HEK293T (cell line): ENCODE measurements at regions not wholly inside any gene's neighbourhood (a gene's known extent, or its start where the extent isn't known, plus 50 kb on each side); places are given as distances from the start of the nearest gene placed in this dataset.

Experiments
- CTCF ChIA-PET: fragments of 350-600 bp; formaldehyde crosslinking; extraction: SDS; loops from one replicate; lab custom pipeline; 2021; ENCODE audit warnings: antibody characterized with exemption, inconsistent platforms; lab: Yijun Ruan, JAX
- POLR2A ChIA-PET: fragments of 350-600 bp; formaldehyde crosslinking; extraction: SDS; loops from one replicate; lab custom pipeline; 2020; ENCODE audit warnings: antibody characterized with exemption, inconsistent platforms; lab: Yijun Ruan, JAX
- DNase-seq: peaks from one replicate; pipeline ENCODE4 v3.0.0; 2012; ENCODE audit warnings: mixed read lengths; ENCODE audit errors: extremely low spot score
- ARNT ChIP-seq: fragments of 450-650 bp; IDR thresholded peaks from 2 replicates; pipeline ENCODE4 v1.6.1; 2017; ENCODE audit warnings: mild to moderate bottlenecking
- BHLHE40 ChIP-seq: fragments of 450-650 bp; IDR thresholded peaks from 2 replicates; pipeline ENCODE4 v1.6.1; 2016; ENCODE audit warnings: mild to moderate bottlenecking, moderate library complexity, borderline replicate concordance
- CTBP1 ChIP-seq: fragments of 450-650 bp; IDR thresholded peaks from 2 replicates; pipeline ENCODE4 v1.6.1; 2016; ENCODE audit warnings: borderline replicate concordance
- ELF4 ChIP-seq: fragments of 450-650 bp; IDR thresholded peaks from 2 replicates; pipeline ENCODE4 v1.6.1; 2017; ENCODE audit warnings: antibody characterized with exemption
- FOXA1 ChIP-seq: fragments of 450-650 bp; IDR thresholded peaks from 2 replicates; pipeline ENCODE4 v1.6.1; 2016; ENCODE audit warnings: mild to moderate bottlenecking
- FOXK2 ChIP-seq: fragments of 450-650 bp; IDR thresholded peaks from 2 replicates; pipeline ENCODE4 v1.6.1; 2016; ENCODE audit warnings: mild to moderate bottlenecking
- FOXM1 ChIP-seq: fragments of 450-650 bp; IDR thresholded peaks from 2 replicates; pipeline ENCODE4 v1.6.1; 2017; ENCODE audit warnings: mild to moderate bottlenecking, borderline replicate concordance
- HDGF ChIP-seq: fragments of 450-650 bp; IDR thresholded peaks from 2 replicates; pipeline ENCODE4 v1.6.1; 2017; ENCODE audit warnings: antibody characterized with exemption, borderline replicate concordance
- L3MBTL2 ChIP-seq: fragments of 450-650 bp; conservative IDR thresholded peaks from 2 replicates; pipeline ENCODE4 v1.6.1; 2016; ENCODE audit warnings: mild to moderate bottlenecking
- LEF1 ChIP-seq: fragments of 450-650 bp; IDR thresholded peaks from 2 replicates; pipeline ENCODE4 v1.6.1; 2017; ENCODE audit warnings: mild to moderate bottlenecking, borderline replicate concordance
- NFRKB ChIP-seq: fragments of 450-650 bp; IDR thresholded peaks from 2 replicates; pipeline ENCODE4 v1.6.1; 2016; ENCODE audit warnings: mild to moderate bottlenecking, moderate library complexity
- PKNOX1 ChIP-seq: fragments of 450-650 bp; IDR thresholded peaks from 2 replicates; pipeline ENCODE4 v1.6.1; 2016
- SP1 ChIP-seq: fragments of 450-650 bp; IDR thresholded peaks from 2 replicates; pipeline ENCODE4 v1.6.1; 2017
- SUZ12 ChIP-seq: fragments of 450-650 bp; IDR thresholded peaks from 2 replicates; pipeline ENCODE4 v1.6.1; 2016; ENCODE audit warnings: mild to moderate bottlenecking
- TARDBP ChIP-seq: fragments of 450-650 bp; IDR thresholded peaks from 2 replicates; pipeline ENCODE4 v1.6.1; 2016
- ZNF384 ChIP-seq: fragments of 450-650 bp; IDR thresholded peaks from 2 replicates; pipeline ENCODE4 v1.6.1; 2016

- ChIA-PET POLR2A (no interaction called here), CTCF (no interaction called here)
- DNase-seq, result peak; percentile 4
- TF ChIP-seq PKNOX1 (no peak), L3MBTL2 (no peak), ELF4 (no peak), SUZ12 (no peak), SP1 (no peak), LEF1 (no peak), CTBP1 (no peak), HDGF (no peak), BHLHE40 (no peak), NFRKB (no peak), ARNT (no peak), FOXM1 (no peak), FOXK2 (no peak), TARDBP (no peak), FOXA1 (no peak)
These were observed 239.2 kb upstream of the DOK6 start for GRCh38 chr18:69161383-69162028.

- DNase-seq, result no peak
- ChIA-PET POLR2A (no interaction called here), CTCF (no interaction called here)
- TF ChIP-seq BHLHE40 (no peak), SP1 (no peak), ZNF384 (no peak), ARNT (no peak), ELF4 (no peak), TARDBP (no peak), FOXK2 (no peak), CTBP1 (no peak), SUZ12 (no peak)
These were observed 238.0 kb upstream of the DOK6 start for GRCh38 chr18:69162649-69163048.

GRCh38 chr18:69172046-69172445 lies 228.6 kb upstream of the DOK6 start:
- ChIA-PET POLR2A (no interaction called here), CTCF (no interaction called here)
- TF ChIP-seq NFRKB (no peak), ELF4 (no peak), ARNT (no peak), BHLHE40 (no peak), L3MBTL2 (no peak), FOXK2 (no peak), PKNOX1 (no peak), CTBP1 (no peak), TARDBP (no peak), FOXA1 (no peak), ZNF384 (no peak), FOXM1 (no peak), LEF1 (no peak), SUZ12 (no peak), HDGF (no peak), SP1 (no peak)
- DNase-seq, result no peak

GRCh38 chr18:69175681-69176080 lies 225.0 kb upstream of the DOK6 start:
- ChIA-PET POLR2A (no interaction called here), CTCF (no interaction called here)
- no peak for DNase-seq
- TF ChIP-seq FOXA1 (no peak), BHLHE40 (no peak), NFRKB (no peak)

- no peak for DNase-seq
- ChIA-PET POLR2A (no interaction called here), CTCF (no interaction called here)
- TF ChIP-seq FOXA1 (no peak), CTBP1 (no peak), L3MBTL2 (no peak), SUZ12 (no peak), SP1 (no peak), ZNF384 (no peak), ARNT (no peak), TARDBP (no peak), HDGF (no peak)
These were observed 223.9 kb upstream of the DOK6 start for GRCh38 chr18:69176741-69177140.

- DNase-seq, result no peak
- ChIA-PET CTCF (no interaction called here), POLR2A (no interaction called here)
- TF ChIP-seq ELF4 (no peak), SP1 (no peak), L3MBTL2 (no peak), SUZ12 (no peak), FOXK2 (no peak), FOXA1 (no peak), FOXM1 (no peak), LEF1 (no peak), NFRKB (no peak), ARNT (no peak), HDGF (no peak), CTBP1 (no peak), ZNF384 (no peak), TARDBP (no peak), BHLHE40 (no peak), PKNOX1 (no peak)
These were observed 223.0 kb upstream of the DOK6 start for GRCh38 chr18:69177702-69178101.

GRCh38 chr18:69186162-69186561 lies 214.5 kb upstream of the DOK6 start:
- POLR2A ChIA-PET, result no interaction called here
- no peak for TF ChIP-seq FOXK2
- TF ChIP-seq TARDBP, result no peak
- no peak for TF ChIP-seq CTBP1
- TF ChIP-seq SUZ12, result no peak
- no peak for TF ChIP-seq L3MBTL2
- no peak for TF ChIP-seq ZNF384
- TF ChIP-seq HDGF, result no peak
- no peak for TF ChIP-seq FOXA1
- TF ChIP-seq LEF1, result no peak
- TF ChIP-seq PKNOX1, result no peak
- TF ChIP-seq ARNT, result no peak
- no peak for TF ChIP-seq BHLHE40
- no peak for TF ChIP-seq NFRKB
- TF ChIP-seq ELF4, result no peak
- no peak for TF ChIP-seq SP1
- DNase-seq, result no peak

More at GRCh38 chr18:69186162-69186561, 214.5 kb upstream of the DOK6 start:
- CTCF ChIA-PET, result no interaction called here
